HepG2 (cell line): ENCODE measurements at regions not wholly inside any gene's neighbourhood (a gene's known extent, or its start where the extent isn't known, plus 50 kb on each side); places are given as distances from the start of the nearest gene placed in this dataset.

Experiments used
- BCL6 ChIP-seq: IDR thresholded peaks from 2 replicates; pipeline ENCODE4 v1.6.1; 2016; ENCODE audit warnings: missing genetic modification reagents, missing compliant biosample characterization
- EP300 ChIP-seq, 3 experiments: sonication (generic) in 1 of 3; formaldehyde crosslinking in 1 of 3; IDR thresholded peaks; 2 replicates each; pipeline versions ENCODE4 v1.5.1 to v1.6.1; 2011 to 2020; ENCODE audit warnings: low read depth in 2 of 3, low read length in 2 of 3, borderline replicate concordance in 1 of 3, improper control_type of control experiment in 1 of 3, mild to moderate bottlenecking in 1 of 3, missing genetic modification reagents in 1 of 3, moderate library complexity in 1 of 3
- ETV5 ChIP-seq: IDR thresholded peaks from 2 replicates; pipeline ENCODE4 v1.6.1; 2018; ENCODE audit warnings: missing biosample characterization, missing genetic modification reagents, inconsistent platforms, borderline replicate concordance
- HDAC2 ChIP-seq: sonication (generic); formaldehyde crosslinking; IDR thresholded peaks from 2 replicates; pipeline ENCODE4 v1.4.0; 2020; ENCODE audit warnings: missing genetic modification reagents
- HNF4A ChIP-seq: sonication (generic); formaldehyde crosslinking; IDR thresholded peaks from 2 replicates; pipeline ENCODE4 v1.4.0; 2020; ENCODE audit warnings: missing genetic modification reagents
- HNF4G ChIP-seq, 2 experiments: sonication (generic) in 1 of 2; formaldehyde crosslinking in 1 of 2; IDR thresholded peaks; 2 replicates each; pipeline versions ENCODE4 v1.4.0 to v1.6.1; 2011 to 2020; ENCODE audit warnings: borderline replicate concordance in 2 of 2, low read depth in 2 of 2, mild to moderate bottlenecking in 2 of 2, low read length in 1 of 2, missing genetic modification reagents in 1 of 2, moderate library complexity in 1 of 2
- HOXA3 ChIP-seq: sonication (generic); formaldehyde crosslinking; IDR thresholded peaks from 2 replicates; pipeline ENCODE4 v1.5.0; 2020; ENCODE audit warnings: missing genetic modification reagents
- PATZ1 ChIP-seq: sonication (generic); formaldehyde crosslinking; IDR thresholded peaks from 2 replicates; pipeline ENCODE4 v1.4.0; 2020; ENCODE audit warnings: missing genetic modification reagents
- PHF20 ChIP-seq: sonication (generic); formaldehyde crosslinking; IDR thresholded peaks from 2 replicates; pipeline ENCODE4 v1.5.0; 2020; ENCODE audit warnings: mild to moderate bottlenecking, missing genetic modification reagents
- SIX4 ChIP-seq: sonication (generic); formaldehyde crosslinking; IDR thresholded peaks from 2 replicates; pipeline ENCODE4 v1.4.0; 2020; ENCODE audit warnings: missing genetic modification reagents
- SRSF1 ChIP-seq: fragments of 200-400 bp; formaldehyde crosslinking; optimal IDR thresholded peaks from 2 replicates; pipeline ENCODE3; 2017; ENCODE audit warnings: mild to moderate bottlenecking, low read depth, low read length, moderate library complexity
- TAF1 ChIP-seq: sonication (generic); formaldehyde crosslinking; IDR thresholded peaks from 2 replicates; pipeline ENCODE4 v1.4.0; 2020; ENCODE audit warnings: missing genetic modification reagents
- ZNF343 ChIP-seq: sonication (generic); formaldehyde crosslinking; IDR thresholded peaks from 2 replicates; pipeline ENCODE4 v1.4.0; 2020; ENCODE audit warnings: mild to moderate bottlenecking, missing genetic modification reagents
- ZNF770 ChIP-seq: sonication (generic); formaldehyde crosslinking; IDR thresholded peaks from 2 replicates; pipeline ENCODE4 v1.5.0; 2020; ENCODE audit warnings: mild to moderate bottlenecking, missing genetic modification reagents
- TF ChIP-seq, protein P1 (sequence below): IDR thresholded peaks from 2 replicates; pipeline ENCODE4 v1.4.0; 2020; ENCODE audit warnings: mild to moderate bottlenecking, missing genetic modification reagents

DNA sequence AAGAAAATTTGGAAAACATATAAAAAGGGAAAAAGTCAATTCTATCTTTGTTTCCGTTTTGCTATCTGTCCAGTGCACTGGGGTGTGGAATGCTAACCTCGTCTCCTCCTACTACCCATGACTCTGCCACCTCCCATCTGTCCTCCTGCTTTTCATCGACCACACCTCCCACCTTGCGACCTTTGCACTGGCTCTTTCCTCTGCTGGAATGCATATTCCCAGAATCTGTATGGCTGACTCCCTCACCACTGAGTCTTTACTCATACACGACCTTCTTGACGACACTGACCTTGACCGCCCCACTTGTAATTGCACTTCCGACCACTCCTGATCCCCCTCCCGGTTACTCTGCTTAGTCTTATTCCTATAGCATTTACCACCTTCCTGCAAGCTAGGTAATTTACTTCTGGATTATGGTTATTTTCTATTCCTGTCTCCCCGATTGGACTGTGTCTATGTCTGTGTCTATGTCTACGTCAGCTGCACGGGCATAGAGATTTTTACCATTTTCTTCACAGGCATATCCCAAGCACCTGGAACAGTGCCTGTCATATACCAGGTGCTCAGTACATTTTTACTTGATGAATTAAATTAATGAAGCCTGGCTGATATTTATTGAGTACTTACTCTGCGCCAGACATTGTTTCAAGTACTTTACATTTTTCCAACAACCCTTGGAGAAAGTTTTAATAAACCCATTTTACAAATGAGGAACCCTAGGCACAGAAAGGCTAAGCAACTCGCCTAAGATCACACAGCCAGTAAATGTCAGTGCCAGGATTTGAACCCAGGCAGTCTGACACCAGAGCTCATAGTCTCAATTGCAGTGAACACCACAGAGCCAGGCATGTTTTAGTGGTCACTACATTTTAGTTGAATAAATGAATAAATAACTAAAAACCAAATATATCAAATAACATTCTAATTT is 54.0 kb upstream of the SLC22A11 start (continued):
- TF ChIP-seq SRSF1 (no peak), PATZ1 (CRISPR knock-in tag) (0 out of 2 replicates have a peak, but pooled peaks have one; percentile 26), TAF1 (CRISPR knock-in tag) (no peak), ETV5 (CRISPR knock-in tag) (peak; percentile 32; the same call in 1 of the 2 replicates), HDAC2 (CRISPR knock-in tag) (0 out of 2 replicates have a peak, but pooled peaks have one; percentile 35), HNF4A (CRISPR knock-in tag) (peak; percentile 86), SIX4 (CRISPR knock-in tag) (no peak), EP300 (IDR thresholded peaks at IDR 0.05; ENCODE audit: low read depth in 2 of 2, low read length in 2 of 2) (0 out of 4 replicates have a peak, but pooled peaks of 1 of the 2 experiments have one; percentile 20), EP300 (CRISPR knock-in tag; IDR thresholded peaks at IDR 0.05; ENCODE audit: borderline replicate concordance) (0 out of 2 replicates have a peak, but pooled peaks have one; percentile 26), PHF20 (CRISPR knock-in tag) (no peak), HOXA3 (peak; percentile 29; the same call in 1 of the 2 replicates), BCL6 (peak; percentile 43; the same call in 1 of the 2 replicates), HNF4G (IDR thresholded peaks at IDR 0.05; ENCODE audit: borderline replicate concordance, low read depth, low read length) (peak; percentile 84), HNF4G (CRISPR knock-in tag; IDR thresholded peaks at IDR 0.05; ENCODE audit: borderline replicate concordance, low read depth) (peak; percentile 56; the same call in 1 of the 2 replicates), ZNF770 (CRISPR knock-in tag) (no peak), ZNF343 (CRISPR knock-in tag) (no peak)
- TF ChIP-seq, protein P1, sequence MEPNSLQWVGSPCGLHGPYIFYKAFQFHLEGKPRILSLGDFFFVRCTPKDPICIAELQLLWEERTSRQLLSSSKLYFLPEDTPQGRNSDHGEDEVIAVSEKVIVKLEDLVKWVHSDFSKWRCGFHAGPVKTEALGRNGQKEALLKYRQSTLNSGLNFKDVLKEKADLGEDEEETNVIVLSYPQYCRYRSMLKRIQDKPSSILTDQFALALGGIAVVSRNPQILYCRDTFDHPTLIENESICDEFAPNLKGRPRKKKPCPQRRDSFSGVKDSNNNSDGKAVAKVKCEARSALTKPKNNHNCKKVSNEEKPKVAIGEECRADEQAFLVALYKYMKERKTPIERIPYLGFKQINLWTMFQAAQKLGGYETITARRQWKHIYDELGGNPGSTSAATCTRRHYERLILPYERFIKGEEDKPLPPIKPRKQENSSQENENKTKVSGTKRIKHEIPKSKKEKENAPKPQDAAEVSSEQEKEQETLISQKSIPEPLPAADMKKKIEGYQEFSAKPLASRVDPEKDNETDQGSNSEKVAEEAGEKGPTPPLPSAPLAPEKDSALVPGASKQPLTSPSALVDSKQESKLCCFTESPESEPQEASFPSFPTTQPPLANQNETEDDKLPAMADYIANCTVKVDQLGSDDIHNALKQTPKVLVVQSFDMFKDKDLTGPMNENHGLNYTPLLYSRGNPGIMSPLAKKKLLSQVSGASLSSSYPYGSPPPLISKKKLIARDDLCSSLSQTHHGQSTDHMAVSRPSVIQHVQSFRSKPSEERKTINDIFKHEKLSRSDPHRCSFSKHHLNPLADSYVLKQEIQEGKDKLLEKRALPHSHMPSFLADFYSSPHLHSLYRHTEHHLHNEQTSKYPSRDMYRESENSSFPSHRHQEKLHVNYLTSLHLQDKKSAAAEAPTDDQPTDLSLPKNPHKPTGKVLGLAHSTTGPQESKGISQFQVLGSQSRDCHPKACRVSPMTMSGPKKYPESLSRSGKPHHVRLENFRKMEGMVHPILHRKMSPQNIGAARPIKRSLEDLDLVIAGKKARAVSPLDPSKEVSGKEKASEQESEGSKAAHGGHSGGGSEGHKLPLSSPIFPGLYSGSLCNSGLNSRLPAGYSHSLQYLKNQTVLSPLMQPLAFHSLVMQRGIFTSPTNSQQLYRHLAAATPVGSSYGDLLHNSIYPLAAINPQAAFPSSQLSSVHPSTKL: peak; percentile 72
